Sigmoid colon (tissue), 6 donors: ENCODE measurements at regions not wholly inside any gene's neighbourhood (a gene's known extent, or its start where the extent isn't known, plus 50 kb on each side); places are given as distances from the start of the nearest gene placed in this dataset.

ENCODE experiments used
- DNase-seq: peaks from one replicate; pipeline ENCODE4 v3.0.0-alpha.2; 2019
- H3K27ac ChIP-seq, 4 donors: fragments of 200-600 bp; sonication (generic); one replicate each; pipeline ENCODE4 v1.5.1; 2016 to 2019; ENCODE audit warnings: mild to moderate bottlenecking in 1 of 4
- H3K27me3 ChIP-seq, 3 donors: fragments of 200-600 bp; sonication (generic); one replicate each; pipeline ENCODE4 v1.5.1; 2019; ENCODE audit warnings: mild to moderate bottlenecking in 1 of 3
- H3K36me3 ChIP-seq, 4 donors: fragments of 200-600 bp; sonication (generic); one replicate each; pipeline ENCODE4 v1.5.1; 2016 to 2019
- H3K4me1 ChIP-seq, 4 donors: fragments of 200-600 bp; sonication (generic); one replicate each; pipeline ENCODE4 v1.5.1; 2017 to 2019
- H3K4me3 ChIP-seq, 4 donors: fragments of 200-600 bp; sonication (generic); one replicate each; pipeline ENCODE4 v1.5.1; 2017 to 2019; ENCODE audit warnings: mild to moderate bottlenecking in 2 of 4, moderate library complexity in 1 of 4
- H3K9me3 ChIP-seq, 4 donors: fragments of 200-600 bp in 3 of 4; sonication (generic) in 3 of 4; one replicate each; pipeline versions ENCODE4 v1.5.1 to v1.6.1; 2013 to 2019
- EP300 ChIP-seq, 4 donors: sonication (generic); formaldehyde crosslinking; IDR thresholded peaks; one replicate each; pipeline ENCODE4 v1.6.1; 2017; ENCODE audit warnings: antibody characterized with exemption in 4 of 4
- POLR2A ChIP-seq, 2 donors: fragments of 450-650 bp; IDR thresholded peaks; one replicate each; pipeline ENCODE4 v1.6.1; 2016; ENCODE audit warnings: antibody characterized with exemption in 2 of 2, mild to moderate bottlenecking in 2 of 2, moderate library complexity in 2 of 2
- POLR2AphosphoS5 ChIP-seq, 4 donors: sonication (generic); formaldehyde crosslinking; IDR thresholded peaks; one replicate each; pipeline ENCODE4 v1.6.1; 2017; ENCODE audit warnings: antibody characterized with exemption in 4 of 4
- WGBS, 2 donors: extraction: QIAGEN DNeasy Blood & Tissue Kit; methylation state at CpG; one replicate each; pipeline ENCODE4 v1.1.7; 2013; 5-methylcytosine and 5-hydroxymethylcytosine counted together
- intact Hi-C: fragments of 100-400 bp; cut with DNase I; formaldehyde crosslinking; loops from one replicate; pipeline ENCODE4 v1.15.1; 2023
- TF ChIP-seq, protein P1 (sequence below), 4 experiments: fragments of 450-650 bp in 3 of 4; fragments of 200-600 bp in 1 of 4; IDR thresholded peaks; one replicate each; pipeline ENCODE4 v1.5.1; 2016 to 2019; ENCODE audit warnings: antibody characterized with exemption in 4 of 4, mild to moderate bottlenecking in 3 of 4, moderate library complexity in 2 of 4
- donor health status: healthy with polysubstance abuse.
- donor health status: healthy.

DNA sequence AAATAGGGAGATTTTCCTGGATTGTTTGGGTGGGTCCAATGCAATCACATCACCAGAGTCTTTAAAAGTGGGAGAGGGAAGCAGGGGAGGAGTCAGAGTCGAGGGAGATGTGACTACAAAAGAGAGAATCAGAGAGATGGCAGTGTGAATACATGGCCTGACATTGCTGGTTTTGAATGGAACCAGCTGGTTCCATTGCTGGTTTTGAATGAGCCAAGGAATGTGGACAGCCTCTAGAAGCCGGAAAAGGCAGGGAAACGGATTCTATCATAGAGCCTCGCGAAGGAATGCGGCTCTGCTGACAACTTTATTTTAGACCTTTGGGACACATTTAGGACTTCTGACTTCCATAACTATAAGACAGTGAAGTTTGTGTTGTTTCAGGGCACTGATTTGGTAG lies 627.0 kb upstream of the HTR2C start:
- Histone ChIP-seq H3K4me3 (no peak overlapping the region), H3K27ac (no peak overlapping the region), H3K36me3 (no peaks in the 10 kb centered on the region), H3K9me3 (no peaks in the 10 kb centered on the region), H3K27me3 (no peaks in the 10 kb centered on the region), H3K4me1 (no peaks in the 10 kb centered on the region)
- no peak for DNase-seq
- WGBS, 2 donors, result 91 to 93% methylated on average over 6 of the region's 6 CpGs
- intact Hi-C loops, result no loop called here
- TF ChIP-seq, protein P1, sequence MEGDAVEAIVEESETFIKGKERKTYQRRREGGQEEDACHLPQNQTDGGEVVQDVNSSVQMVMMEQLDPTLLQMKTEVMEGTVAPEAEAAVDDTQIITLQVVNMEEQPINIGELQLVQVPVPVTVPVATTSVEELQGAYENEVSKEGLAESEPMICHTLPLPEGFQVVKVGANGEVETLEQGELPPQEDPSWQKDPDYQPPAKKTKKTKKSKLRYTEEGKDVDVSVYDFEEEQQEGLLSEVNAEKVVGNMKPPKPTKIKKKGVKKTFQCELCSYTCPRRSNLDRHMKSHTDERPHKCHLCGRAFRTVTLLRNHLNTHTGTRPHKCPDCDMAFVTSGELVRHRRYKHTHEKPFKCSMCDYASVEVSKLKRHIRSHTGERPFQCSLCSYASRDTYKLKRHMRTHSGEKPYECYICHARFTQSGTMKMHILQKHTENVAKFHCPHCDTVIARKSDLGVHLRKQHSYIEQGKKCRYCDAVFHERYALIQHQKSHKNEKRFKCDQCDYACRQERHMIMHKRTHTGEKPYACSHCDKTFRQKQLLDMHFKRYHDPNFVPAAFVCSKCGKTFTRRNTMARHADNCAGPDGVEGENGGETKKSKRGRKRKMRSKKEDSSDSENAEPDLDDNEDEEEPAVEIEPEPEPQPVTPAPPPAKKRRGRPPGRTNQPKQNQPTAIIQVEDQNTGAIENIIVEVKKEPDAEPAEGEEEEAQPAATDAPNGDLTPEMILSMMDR (IDR thresholded peaks at IDR 0.05), result no peak
- no peak for TF ChIP-seq EP300 (IDR thresholded peaks at IDR 0.05)
- TF ChIP-seq POLR2A (IDR thresholded peaks at IDR 0.05), result no peak
- no peak for TF ChIP-seq POLR2AphosphoS5 (IDR thresholded peaks at IDR 0.05)

DNA sequence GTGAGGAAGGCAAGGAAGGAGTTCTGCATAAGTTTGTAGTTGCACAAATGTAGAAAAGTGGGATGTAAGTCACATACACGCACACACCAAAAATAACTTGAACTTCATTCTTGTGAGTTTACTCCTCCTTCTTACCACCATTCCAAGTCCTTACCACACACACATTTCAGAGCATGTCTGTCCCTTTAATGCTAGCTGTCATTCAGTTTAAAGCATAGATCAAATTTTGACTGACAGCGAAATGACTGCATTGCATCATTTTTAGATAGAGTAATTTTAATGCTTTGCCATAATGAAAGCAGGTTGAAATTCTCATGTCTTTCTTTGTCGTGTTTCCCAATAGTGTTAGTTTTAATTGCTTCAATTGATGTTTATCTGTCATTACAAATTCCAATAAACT lies 629.6 kb upstream of the HTR2C start:
- no peaks in the 10 kb centered on the region for H3K9me3 ChIP-seq
- 87 to 90% methylated on average over 3 of the region's 3 CpGs for WGBS, 2 donors
- no peaks in the 10 kb centered on the region for H3K4me1 ChIP-seq
- intact Hi-C loops, result no loop called here
- H3K27ac ChIP-seq, result no peak overlapping the region
- H3K36me3 ChIP-seq, result no peaks in the 10 kb centered on the region
- no peak overlapping the region for H3K4me3 ChIP-seq
- DNase-seq, result no peak
- no peaks in the 10 kb centered on the region for H3K27me3 ChIP-seq
- no peak for TF ChIP-seq POLR2AphosphoS5 (IDR thresholded peaks at IDR 0.05)
- TF ChIP-seq EP300 (IDR thresholded peaks at IDR 0.05), result no peak
- TF ChIP-seq, protein P1 (IDR thresholded peaks at IDR 0.05), result no peak
- TF ChIP-seq POLR2A (IDR thresholded peaks at IDR 0.05), result no peak

DNA sequence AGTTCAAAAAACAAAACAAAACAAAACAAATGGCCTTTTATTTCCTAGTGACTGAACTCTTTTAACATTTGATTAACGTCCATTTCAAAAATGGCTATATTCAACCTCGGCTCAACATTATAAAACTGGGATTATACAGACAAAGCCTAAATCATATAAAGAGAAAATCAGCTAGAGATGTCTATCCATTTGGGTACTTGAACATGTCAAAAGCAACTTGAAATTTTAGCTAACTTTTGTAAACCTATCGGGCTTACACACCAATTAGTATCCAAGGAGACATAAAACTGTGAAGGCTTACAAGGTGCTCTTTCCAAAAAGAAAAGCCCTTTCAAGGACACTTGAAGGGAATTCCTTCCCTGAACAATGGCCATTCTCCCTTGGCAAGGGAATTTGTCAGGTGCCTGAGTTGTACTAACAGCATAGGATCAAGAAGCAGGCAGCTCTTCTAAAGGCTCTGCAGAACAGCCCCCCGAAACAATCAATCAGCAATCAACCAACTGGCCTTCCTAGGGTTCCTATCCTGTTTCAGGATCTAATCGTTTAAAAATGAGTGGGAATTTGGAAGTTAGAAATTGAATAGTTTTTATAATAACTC lies 633.7 kb upstream of the HTR2C start:
- TF ChIP-seq EP300 (IDR thresholded peaks at IDR 0.05) (no peak), POLR2AphosphoS5 (IDR thresholded peaks at IDR 0.05) (no peak)
- TF ChIP-seq, protein P1 (IDR thresholded peaks at IDR 0.05), result no peak
- DNase-seq, result no peak
- Histone ChIP-seq H3K9me3 (no peaks in the 10 kb centered on the region), H3K27me3 (no peaks in the 10 kb centered on the region), H3K4me3 (no peak overlapping the region), H3K4me1 (no peaks in the 10 kb centered on the region), H3K27ac (no peak overlapping the region), H3K36me3 (no peaks in the 10 kb centered on the region)
- 70 to 93% methylated on average over 5 of the region's 5 CpGs for WGBS, 2 donors
- intact Hi-C loops, result no loop called here

DNA sequence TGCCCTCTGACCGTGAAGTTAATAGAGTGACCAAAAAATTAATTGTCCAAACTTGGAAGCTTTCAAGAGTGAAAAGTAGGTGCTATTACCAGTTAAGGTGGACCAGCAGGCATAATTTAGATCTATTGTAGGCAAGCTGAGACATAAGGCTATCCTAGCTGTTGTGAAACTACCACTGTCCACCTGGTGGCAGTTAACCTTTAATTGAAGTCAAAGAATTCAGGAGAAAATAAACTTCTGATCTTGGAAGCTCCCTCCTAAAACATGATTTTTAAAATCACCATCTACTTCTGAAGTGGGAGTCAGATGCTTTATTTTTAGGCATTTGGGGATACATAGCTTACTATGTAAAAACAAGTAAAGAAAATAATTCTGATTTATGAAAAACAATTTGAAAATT lies 636.3 kb upstream of the HTR2C start:
- no peak for DNase-seq
- Histone ChIP-seq H3K4me1 (no peaks in the 10 kb centered on the region), H3K9me3 (no peaks in the 10 kb centered on the region), H3K27ac (no peak overlapping the region), H3K36me3 (no peaks in the 10 kb centered on the region), H3K27me3 (no peaks in the 10 kb centered on the region), H3K4me3 (no peak overlapping the region)
- WGBS, 2 donors, result 77 to 86% methylated on average over 1 of the region's 1 CpG
- TF ChIP-seq POLR2AphosphoS5 (IDR thresholded peaks at IDR 0.05) (no peak), POLR2A (IDR thresholded peaks at IDR 0.05) (no peak), EP300 (IDR thresholded peaks at IDR 0.05) (no peak)
- TF ChIP-seq, protein P1 (IDR thresholded peaks at IDR 0.05), result no peak
- intact Hi-C loops, result no loop called here

DNA sequence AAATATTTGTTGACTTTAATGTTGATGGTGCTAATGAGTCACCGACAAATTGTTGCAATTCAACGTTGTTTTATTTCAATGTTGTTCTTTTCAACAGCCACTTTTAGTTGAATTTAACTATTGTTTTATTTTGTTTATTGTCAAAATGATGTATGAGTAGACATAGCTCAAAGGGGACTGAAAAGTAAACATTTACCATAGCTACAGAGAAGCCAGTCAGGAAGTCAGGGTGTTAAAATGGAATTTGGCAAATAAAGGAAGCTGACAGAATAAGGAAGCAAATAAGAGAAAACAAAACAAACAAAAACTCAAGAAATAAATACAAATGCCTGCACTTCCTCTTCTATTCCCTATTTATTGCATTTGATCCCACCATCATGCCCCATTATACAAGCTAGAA lies 648.4 kb upstream of the HTR2C start:
- no peak for DNase-seq

More for the DNA sequence above, 648.4 kb upstream of the HTR2C start:
- Histone ChIP-seq H3K36me3 (no peaks in the 10 kb centered on the region), H3K9me3 (no peaks in the 10 kb centered on the region), H3K27ac (no peak overlapping the region), H3K4me1 (no peaks in the 10 kb centered on the region), H3K27me3 (no peaks in the 10 kb centered on the region), H3K4me3 (no peak overlapping the region)
- WGBS, 2 donors, result 17 to 50% methylated on average over 2 of the region's 2 CpGs
- intact Hi-C loops, result no loop called here
- TF ChIP-seq, protein P1 (IDR thresholded peaks at IDR 0.05), result no peak
- TF ChIP-seq POLR2AphosphoS5 (IDR thresholded peaks at IDR 0.05), result no peak
- TF ChIP-seq EP300 (IDR thresholded peaks at IDR 0.05), result no peak
- TF ChIP-seq POLR2A (IDR thresholded peaks at IDR 0.05), result no peak
